ENCODE measurements at regions not wholly inside any gene's neighbourhood (a gene's known extent, or its start where the extent isn't known, plus 50 kb on each side); places are given as distances from the start of the nearest gene placed in this dataset.

DNA sequence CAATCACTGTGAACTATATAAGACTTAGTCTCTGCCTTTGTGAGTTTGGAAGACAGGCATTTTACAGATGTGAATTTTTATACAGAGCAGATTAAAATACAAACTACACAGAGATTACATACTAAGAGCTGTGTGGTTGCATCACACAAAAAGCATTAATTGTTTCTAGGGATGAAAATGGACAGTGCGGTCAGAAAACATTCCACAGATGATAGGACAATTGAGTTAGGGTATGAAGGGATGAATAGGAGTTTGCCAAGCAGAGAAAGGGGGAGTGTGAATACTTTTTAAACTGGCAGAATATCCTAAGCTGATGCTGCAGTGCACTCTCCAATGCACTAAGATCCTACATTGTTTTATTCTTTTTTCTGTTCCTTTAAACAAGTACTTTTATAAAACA is 345.8 kb downstream of the VRK1 start:
- ChIA-PET POLR2A (no interaction called here), CTCF (no interaction called here)
- H3K4me3 ChIP-seq (replicated peaks in 1 of 3; ENCODE audit: insufficient read depth in 1 of 3, low read depth in 1 of 3, low read length in 3 of 3), result no peak overlapping the region
- no peak overlapping the region for H3K27ac ChIP-seq (ENCODE audit: insufficient read depth, low read depth, low read length)
- H3K9me3 ChIP-seq (replicated peaks; ENCODE audit: control insufficient read depth, insufficient read depth, low read length), result peaks cover 4% of the 10 kb centered on the region
- no peak overlapping the region for H2AFZ ChIP-seq (ENCODE audit: low read depth, low read length)
- no peak for TF ChIP-seq POLR2A (IDR thresholded peaks at IDR 0.05; ENCODE audit: low read depth, low read length)
- TF ChIP-seq GATA2 (IDR thresholded peaks at IDR 0.05; ENCODE audit: insufficient read depth, insufficient read length, low read depth, low read length), result no peak
- no peak for TF ChIP-seq JUN (IDR thresholded peaks at IDR 0.05; ENCODE audit: borderline replicate concordance, insufficient read depth, insufficient read length, low read depth)
- TF ChIP-seq EZH2 (IDR thresholded peaks at IDR 0.05; ENCODE audit: borderline replicate concordance, low read depth, low read length, severe bottlenecking), result no peak
- no peak for TF ChIP-seq POLR2AphosphoS5 (IDR thresholded peaks at IDR 0.05; ENCODE audit: insufficient read depth, low read depth, low read length)
- no peak for TF ChIP-seq FOS (IDR thresholded peaks at IDR 0.05; ENCODE audit: borderline replicate concordance, insufficient read depth, low read length)
- no peak for TF ChIP-seq MAX (IDR thresholded peaks at IDR 0.05; ENCODE audit: insufficient read depth, insufficient read length)
- no peak for TF ChIP-seq MYC (IDR thresholded peaks at IDR 0.05; ENCODE audit: low read depth, low read length)
- TF ChIP-seq CTCF (IDR thresholded peaks at IDR 0.05; ENCODE audit: extremely low read depth in 1 of 2, insufficient read depth in 1 of 2, low read depth in 1 of 2, low read length in 2 of 2), result no peak
- no peaks in the 10 kb centered on the region for H4K20me1 ChIP-seq (replicated peaks; ENCODE audit: control insufficient read depth, extremely low read depth, insufficient read depth, low read length)
- H3K27me3 ChIP-seq (ENCODE audit: control insufficient read depth in 2 of 2, insufficient read depth in 2 of 2, low read length in 2 of 2), result no peaks in the 10 kb centered on the region
- H3K4me1 ChIP-seq (ENCODE audit: control insufficient read depth, extremely low read depth, insufficient read depth, low read length), result no peaks in the 10 kb centered on the region
- DNase-seq (ENCODE audit: low read depth, low spot score), result no peak
- H3K36me3 ChIP-seq (ENCODE audit: control insufficient read depth in 2 of 2, extremely low read depth in 1 of 2, insufficient read depth in 2 of 2, low read length in 2 of 2), result no peaks in the 10 kb centered on the region
- no peak overlapping the region for H3K4me2 ChIP-seq (ENCODE audit: insufficient read depth, low read length)
- H3K9ac ChIP-seq (replicated peaks; ENCODE audit: extremely low read depth, insufficient read depth, low read length), result no peak overlapping the region
- BruUV-seq (replicated peaks), result no TSS peak
- H3K9me1 ChIP-seq (replicated peaks; ENCODE audit: control insufficient read depth, extremely low read depth, insufficient read depth, low read length), result no peaks in the 10 kb centered on the region
- no peak for FAIRE-seq
- intact Hi-C loops (cut with micrococcal nuclease) (no loop called here), dilution Hi-C loops (cut with MboI; ENCODE audit: extremely low pct_ligation_motif_present, low sequenced_read_pairs) (no loop called here)
- no peaks in the 10 kb centered on the region for H3K79me2 ChIP-seq (ENCODE audit: control insufficient read depth, insufficient read depth, low read length)
